Activated T-cell treated with anti-CD3 and anti-CD28 coated beads, Interleukin-2, amount 50 U/mL, for 4 hours (primary cell): ENCODE measurements at regions not wholly inside any gene's neighbourhood (a gene's known extent, or its start where the extent isn't known, plus 50 kb on each side); places are given as distances from the start of the nearest gene placed in this dataset.
"Not testable (repeated sequence)": the region's sequence is repeated elsewhere in the genome, so short reads cannot be mapped to it uniquely, and the experiment has no call there.

ENCODE experiments used
- ATAC-seq, 2 donors: fragments of 200-7000 bp; cut with Tn5 transposase; one replicate each; pipeline ENCODE4 v1.10.0; 2021
- DNase-seq: peaks from one replicate; pipeline ENCODE4 v3.0.0-alpha.2; 2020
- H3K27me3 Mint-ChIP-seq: one replicate; pipeline ENCODE4 v1.8.0; 2021; ENCODE audit warnings: low read depth, mixed read lengths
- H3K36me3 Mint-ChIP-seq: one replicate; pipeline ENCODE4 v1.8.0; 2022; ENCODE audit warnings: mixed read lengths; ENCODE audit not compliant: insufficient read depth
- H3K4me1 Mint-ChIP-seq: one replicate; pipeline ENCODE4 v1.8.0; 2021; ENCODE audit warnings: low read depth, mixed read lengths
- H3K4me3 Mint-ChIP-seq: one replicate; pipeline ENCODE4 v1.8.0; 2021; ENCODE audit warnings: mild to moderate bottlenecking, moderate library complexity, mixed read lengths
- H3K9me3 Mint-ChIP-seq: one replicate; pipeline ENCODE4 v1.8.0; 2021; ENCODE audit warnings: mixed read lengths

- Mint-ChIP-seq H3K9me3 (no peaks in the 10 kb centered on the region), H3K36me3 (no peaks in the 10 kb centered on the region), H3K4me1 (peaks cover 2% of the 10 kb centered on the region), H3K27me3 (peaks cover 12% of the 10 kb centered on the region), H3K4me3 (no peak overlapping the region)
- DNase-seq (no peak), ATAC-seq (no peak)
Observed at GRCh38 chr7:98771941-98772603, 97.7 kb downstream of the TMEM130 start.

- H3K36me3 Mint-ChIP-seq = no peaks in the 10 kb centered on the region
- DNase-seq (no peak), ATAC-seq (no peak)
- H3K4me1 Mint-ChIP-seq = peaks cover 2% of the 10 kb centered on the region
- no peak overlapping the region for H3K4me3 Mint-ChIP-seq
- H3K27me3 Mint-ChIP-seq = peaks cover 13% of the 10 kb centered on the region
- H3K9me3 Mint-ChIP-seq = no peaks in the 10 kb centered on the region
Observed at GRCh38 chr7:98774884-98775283, 94.9 kb downstream of the TMEM130 start.

GRCh38 chr7:98777051-98777450 lies 92.8 kb downstream of the TMEM130 start:
- Mint-ChIP-seq H3K4me1 (peaks cover 2% of the 10 kb centered on the region), H3K36me3 (no peaks in the 10 kb centered on the region), H3K4me3 (no peak overlapping the region), H3K27me3 (peaks cover 10% of the 10 kb centered on the region), H3K9me3 (no peaks in the 10 kb centered on the region)
- ATAC-seq (no peak), DNase-seq (no peak)

GRCh38 chr7:98778421-98778820 lies 91.4 kb downstream of the TMEM130 start:
- Mint-ChIP-seq H3K9me3 (no peaks in the 10 kb centered on the region), H3K4me3 (no peak overlapping the region), H3K27me3 (peaks cover 12% of the 10 kb centered on the region), H3K4me1 (no peaks in the 10 kb centered on the region), H3K36me3 (no peaks in the 10 kb centered on the region)
- DNase-seq = no peak
- ATAC-seq = no peak

- no peaks in the 10 kb centered on the region for H3K4me1 Mint-ChIP-seq
- H3K27me3 Mint-ChIP-seq = peaks cover 9% of the 10 kb centered on the region
- no peaks in the 10 kb centered on the region for H3K36me3 Mint-ChIP-seq
- no peak overlapping the region for H3K4me3 Mint-ChIP-seq
- no peak for DNase-seq
- H3K9me3 Mint-ChIP-seq = no peaks in the 10 kb centered on the region
- no peak for ATAC-seq
Observed at GRCh38 chr7:98779800-98780587, 89.8 kb downstream of the TMEM130 start.

GRCh38 chr7:98784216-98784785 lies 85.5 kb downstream of the TMEM130 start:
- Mint-ChIP-seq H3K4me3 (no peak overlapping the region), H3K4me1 (no peaks in the 10 kb centered on the region), H3K9me3 (no peaks in the 10 kb centered on the region), H3K36me3 (no peaks in the 10 kb centered on the region), H3K27me3 (peaks cover 15% of the 10 kb centered on the region)
- DNase-seq = no peak
- no peak for ATAC-seq

GRCh38 chr7:98785929-98786571 lies 83.8 kb downstream of the TMEM130 start:
- Mint-ChIP-seq H3K4me3 (no peak overlapping the region), H3K36me3 (no peaks in the 10 kb centered on the region), H3K4me1 (no peaks in the 10 kb centered on the region), H3K9me3 (no peaks in the 10 kb centered on the region), H3K27me3 (peaks cover 15% of the 10 kb centered on the region)
- DNase-seq (no peak), ATAC-seq (no peak)

GRCh38 chr7:98788966-98789365 lies 80.8 kb downstream of the TMEM130 start:
- ATAC-seq (no peak), DNase-seq (no peak)
- peaks cover 8% of the 10 kb centered on the region for H3K27me3 Mint-ChIP-seq
- H3K36me3 Mint-ChIP-seq = no peaks in the 10 kb centered on the region
- no peak overlapping the region for H3K4me3 Mint-ChIP-seq
- no peaks in the 10 kb centered on the region for H3K4me1 Mint-ChIP-seq
- no peaks in the 10 kb centered on the region for H3K9me3 Mint-ChIP-seq

GRCh38 chr7:98794453-98794852 lies 75.4 kb downstream of the TMEM130 start:
- DNase-seq, ATAC-seq, H3K9me3 Mint-ChIP-seq, H3K4me3 Mint-ChIP-seq, H3K27me3 Mint-ChIP-seq, H3K4me1 Mint-ChIP-seq, H3K36me3 Mint-ChIP-seq: not testable (repeated sequence)

GRCh38 chr7:98795741-98796493 lies 73.9 kb downstream of the TMEM130 start:
- DNase-seq = no peak
- no peak for ATAC-seq
- Mint-ChIP-seq H3K9me3 (peaks cover 10% of the 10 kb centered on the region), H3K27me3 (peaks cover 5% of the 10 kb centered on the region), H3K4me1 (no peaks in the 10 kb centered on the region), H3K36me3 (no peaks in the 10 kb centered on the region), H3K4me3 (no peak overlapping the region)
